ENCODE measurements at regions not wholly inside any gene's neighbourhood (a gene's known extent, or its start where the extent isn't known, plus 50 kb on each side); places are given as distances from the start of the nearest gene placed in this dataset.
"Not testable (repeated sequence)": the region's sequence is repeated elsewhere in the genome, so short reads cannot be mapped to it uniquely, and the experiment has no call there.

DNA sequence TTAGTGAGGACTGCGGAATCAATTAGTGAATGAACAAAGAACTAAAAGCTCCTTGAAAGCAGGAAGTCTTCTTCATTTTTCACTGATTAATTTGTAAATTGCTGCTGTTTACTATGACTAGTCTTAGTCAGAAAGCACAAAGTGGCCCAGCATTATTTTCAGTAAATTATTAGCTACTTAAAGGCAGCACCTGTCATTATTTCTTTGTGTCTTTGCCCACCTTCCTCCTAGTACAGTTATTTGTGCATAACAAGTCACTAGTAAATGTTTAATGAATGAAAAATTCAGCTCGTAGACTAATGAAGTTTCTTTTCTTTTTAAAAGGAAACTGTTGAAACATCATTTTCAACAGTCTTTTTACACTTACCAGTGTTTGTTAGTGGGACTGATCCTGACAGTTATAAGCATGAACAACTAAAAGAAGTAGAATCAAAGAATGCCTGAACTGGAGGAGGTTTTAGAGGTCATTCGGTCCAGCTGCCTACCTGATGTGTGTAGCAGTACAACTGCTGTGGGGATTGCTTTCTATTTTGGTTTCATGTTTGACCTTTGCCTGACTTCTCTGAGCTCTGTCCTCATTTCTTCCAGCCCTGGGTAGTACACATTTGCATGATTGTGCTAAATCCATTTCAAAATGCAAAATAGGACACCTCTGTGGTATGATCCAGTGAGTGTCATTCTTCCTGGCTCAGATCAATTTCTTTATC, 140.0 kb upstream of the PHYHIPL start:
- Mint-ChIP-seq H3K27ac (no peak overlapping the region), H3K36me3 (ENCODE audit: low read depth) (no peaks in the 10 kb centered on the region), H3K27me3 (ENCODE audit: insufficient read depth) (no peaks in the 10 kb centered on the region), H3K4me3 (no peak overlapping the region), H3K4me1 (ENCODE audit: low read depth) (no peaks in the 10 kb centered on the region), H3K9me3 (no peaks in the 10 kb centered on the region)
- no peak for DNase-seq
- TF ChIP-seq, protein P1, sequence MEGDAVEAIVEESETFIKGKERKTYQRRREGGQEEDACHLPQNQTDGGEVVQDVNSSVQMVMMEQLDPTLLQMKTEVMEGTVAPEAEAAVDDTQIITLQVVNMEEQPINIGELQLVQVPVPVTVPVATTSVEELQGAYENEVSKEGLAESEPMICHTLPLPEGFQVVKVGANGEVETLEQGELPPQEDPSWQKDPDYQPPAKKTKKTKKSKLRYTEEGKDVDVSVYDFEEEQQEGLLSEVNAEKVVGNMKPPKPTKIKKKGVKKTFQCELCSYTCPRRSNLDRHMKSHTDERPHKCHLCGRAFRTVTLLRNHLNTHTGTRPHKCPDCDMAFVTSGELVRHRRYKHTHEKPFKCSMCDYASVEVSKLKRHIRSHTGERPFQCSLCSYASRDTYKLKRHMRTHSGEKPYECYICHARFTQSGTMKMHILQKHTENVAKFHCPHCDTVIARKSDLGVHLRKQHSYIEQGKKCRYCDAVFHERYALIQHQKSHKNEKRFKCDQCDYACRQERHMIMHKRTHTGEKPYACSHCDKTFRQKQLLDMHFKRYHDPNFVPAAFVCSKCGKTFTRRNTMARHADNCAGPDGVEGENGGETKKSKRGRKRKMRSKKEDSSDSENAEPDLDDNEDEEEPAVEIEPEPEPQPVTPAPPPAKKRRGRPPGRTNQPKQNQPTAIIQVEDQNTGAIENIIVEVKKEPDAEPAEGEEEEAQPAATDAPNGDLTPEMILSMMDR (IDR thresholded peaks at IDR 0.05): no peak

DNA sequence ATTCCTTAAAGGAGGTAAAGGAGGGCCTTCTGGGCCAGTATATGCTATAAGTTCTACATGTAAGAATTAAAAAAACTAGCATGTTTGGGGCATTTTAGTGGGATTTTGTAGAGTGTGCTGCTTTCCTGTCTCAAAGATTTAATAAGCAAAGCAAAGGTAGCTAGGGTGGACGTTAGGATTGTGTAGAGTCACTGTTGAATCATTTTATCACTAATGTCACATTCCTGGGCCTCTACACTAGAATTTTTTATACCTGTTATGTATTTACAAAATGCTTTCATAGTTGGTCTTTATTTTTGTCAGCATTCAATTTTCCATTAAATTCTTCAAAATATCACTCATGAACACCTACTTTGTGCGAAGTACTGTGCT, 139.4 kb upstream of the PHYHIPL start:
- no peaks in the 10 kb centered on the region for H3K36me3 Mint-ChIP-seq (ENCODE audit: low read depth)
- TF ChIP-seq, protein P1 (IDR thresholded peaks at IDR 0.05): no peak
- H3K9me3 Mint-ChIP-seq: no peaks in the 10 kb centered on the region
- H3K27ac Mint-ChIP-seq: no peak overlapping the region
- no peaks in the 10 kb centered on the region for H3K27me3 Mint-ChIP-seq (ENCODE audit: insufficient read depth)
- no peak for DNase-seq
- H3K4me3 Mint-ChIP-seq: no peak overlapping the region
- no peaks in the 10 kb centered on the region for H3K4me1 Mint-ChIP-seq (ENCODE audit: low read depth)

DNA sequence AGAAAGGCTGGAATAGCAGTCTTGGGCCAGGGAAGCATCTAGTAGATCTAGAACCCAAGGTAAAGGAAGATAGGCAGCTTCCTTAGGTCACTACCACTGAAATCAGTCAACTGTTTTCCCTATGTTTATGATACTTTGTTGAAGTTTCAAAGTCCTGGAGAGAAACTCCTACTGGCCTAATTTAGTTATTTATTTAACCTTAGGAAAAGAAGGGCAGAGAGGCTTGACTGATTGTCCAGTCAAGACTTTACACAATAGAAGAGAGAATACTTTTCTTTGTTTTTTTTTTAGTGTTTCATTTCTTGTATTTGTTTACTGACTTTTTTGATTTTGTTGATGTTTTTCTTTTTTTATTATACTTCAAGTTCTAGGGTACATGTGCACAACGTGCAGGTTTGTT, 138.9 kb upstream of the PHYHIPL start:
- H3K27ac Mint-ChIP-seq: no peak overlapping the region
- no peaks in the 10 kb centered on the region for H3K9me3 Mint-ChIP-seq
- H3K4me1 Mint-ChIP-seq (ENCODE audit: low read depth): no peaks in the 10 kb centered on the region

DNA sequence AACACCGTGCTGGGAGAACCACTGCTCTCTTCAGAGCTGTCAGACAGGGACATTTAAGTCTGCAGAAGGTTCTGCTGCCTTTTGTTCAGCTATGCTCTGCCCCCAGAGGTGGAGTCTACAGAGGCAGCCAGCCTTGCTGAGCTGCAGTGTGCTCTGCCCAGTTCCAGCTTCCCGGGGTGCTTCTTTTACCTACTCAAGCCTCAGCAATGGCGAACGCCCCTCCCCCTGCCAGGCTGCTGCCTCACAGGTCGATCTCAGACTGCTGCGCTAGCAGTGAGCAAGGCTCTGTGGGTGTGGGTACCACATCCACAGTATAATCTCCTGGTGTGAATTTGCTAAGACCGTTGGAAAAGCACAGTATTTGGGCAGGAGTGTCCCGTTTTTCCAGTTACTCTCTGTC, 133.1 kb upstream of the PHYHIPL start:
- H3K27ac Mint-ChIP-seq; DNase-seq; H3K9me3 Mint-ChIP-seq; H3K36me3 Mint-ChIP-seq (ENCODE audit: low read depth); H3K27me3 Mint-ChIP-seq (ENCODE audit: insufficient read depth); H3K4me1 Mint-ChIP-seq (ENCODE audit: low read depth); H3K4me3 Mint-ChIP-seq: not testable (repeated sequence)

More for the DNA sequence above, 138.9 kb upstream of the PHYHIPL start:
- H3K27me3 Mint-ChIP-seq (ENCODE audit: insufficient read depth): no peaks in the 10 kb centered on the region
- H3K36me3 Mint-ChIP-seq (ENCODE audit: low read depth): no peaks in the 10 kb centered on the region
- TF ChIP-seq, protein P1 (IDR thresholded peaks at IDR 0.05): no peak
- DNase-seq: no peak
- no peak overlapping the region for H3K4me3 Mint-ChIP-seq

DNA sequence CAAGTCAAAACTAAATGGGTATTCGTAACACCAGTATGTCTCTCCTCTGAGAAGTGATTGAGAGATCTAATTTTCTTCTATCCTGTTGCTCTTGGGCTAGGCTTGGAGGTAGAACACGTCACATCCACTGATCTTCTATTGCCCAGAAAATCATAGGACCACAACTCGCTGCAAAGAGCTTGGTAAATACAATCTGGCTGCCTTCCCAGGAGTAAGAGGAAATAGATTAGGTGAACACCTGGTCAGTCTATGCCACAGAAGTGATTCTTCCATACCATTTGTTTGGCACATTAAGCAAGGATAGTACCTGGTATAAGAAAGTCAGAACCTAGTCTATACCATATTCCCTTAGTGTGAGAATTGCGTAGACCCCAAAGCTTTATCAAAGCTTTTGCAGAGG, 129.3 kb upstream of the PHYHIPL start:
- TF ChIP-seq, protein P1 (IDR thresholded peaks at IDR 0.05): no peak
- H3K4me1 Mint-ChIP-seq (ENCODE audit: low read depth): no peaks in the 10 kb centered on the region
- H3K27me3 Mint-ChIP-seq (ENCODE audit: insufficient read depth): peaks cover 5% of the 10 kb centered on the region
- no peaks in the 10 kb centered on the region for H3K36me3 Mint-ChIP-seq (ENCODE audit: low read depth)
- H3K9me3 Mint-ChIP-seq: no peaks in the 10 kb centered on the region
- no peak for DNase-seq
- no peak overlapping the region for H3K4me3 Mint-ChIP-seq
- no peak overlapping the region for H3K27ac Mint-ChIP-seq

DNA sequence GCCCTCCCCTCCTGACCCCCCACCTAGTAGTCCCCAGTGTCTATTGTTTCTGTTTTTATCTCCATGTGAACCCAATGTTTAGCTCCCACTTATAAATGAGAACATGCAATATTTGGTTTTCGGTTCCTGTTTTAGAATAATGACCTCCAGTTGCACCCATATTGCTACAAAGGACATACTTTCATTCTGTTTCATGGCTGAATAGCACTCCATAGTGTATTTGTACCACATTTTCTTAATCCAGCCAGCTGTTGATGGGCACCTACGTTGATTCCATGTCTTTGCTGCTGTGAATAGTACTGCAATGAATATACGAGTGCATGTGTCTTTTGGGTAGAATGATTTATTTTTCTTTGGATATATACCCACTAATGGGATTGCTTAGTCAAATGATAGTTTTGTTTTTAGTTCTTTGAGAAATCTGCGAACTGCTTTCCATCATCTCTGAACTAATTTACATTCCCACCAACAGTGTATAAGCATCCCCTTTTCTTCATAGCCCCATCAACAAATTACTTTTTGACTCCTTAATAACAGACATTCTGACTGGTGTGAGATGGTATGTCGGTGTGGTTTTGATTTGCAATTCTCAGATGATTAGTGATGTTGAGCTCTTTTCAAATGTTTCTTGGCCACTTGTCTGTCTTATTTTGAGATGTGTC, 128.4 kb upstream of the PHYHIPL start:
- TF ChIP-seq, protein P1 (IDR thresholded peaks at IDR 0.05): no peak
- no peak overlapping the region for H3K27ac Mint-ChIP-seq
- no peaks in the 10 kb centered on the region for H3K9me3 Mint-ChIP-seq
- peaks cover 5% of the 10 kb centered on the region for H3K27me3 Mint-ChIP-seq (ENCODE audit: insufficient read depth)
- H3K36me3 Mint-ChIP-seq (ENCODE audit: low read depth): no peaks in the 10 kb centered on the region
- H3K4me3 Mint-ChIP-seq: no peak overlapping the region
- H3K4me1 Mint-ChIP-seq (ENCODE audit: low read depth): no peaks in the 10 kb centered on the region
- no peak for DNase-seq

DNA sequence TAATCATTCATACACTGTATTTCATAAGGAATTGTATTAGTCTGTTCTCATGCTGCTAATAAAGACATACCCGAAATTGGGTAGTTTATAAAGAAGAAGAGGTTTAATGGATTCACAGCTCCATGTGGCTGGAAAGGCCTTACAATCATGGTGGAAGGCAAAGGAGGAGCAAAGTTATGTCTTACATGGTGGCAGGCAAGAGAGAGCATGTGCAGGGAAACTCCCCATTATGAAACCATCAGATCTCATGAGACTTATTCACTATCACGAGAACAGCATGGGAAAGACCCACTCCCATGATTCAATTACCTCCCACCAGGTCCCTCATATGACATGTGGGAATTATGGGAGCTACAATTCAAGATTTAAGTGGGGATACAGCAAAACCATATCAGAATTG, 122.9 kb upstream of the PHYHIPL start:
- H3K36me3 Mint-ChIP-seq (ENCODE audit: low read depth); DNase-seq; H3K27me3 Mint-ChIP-seq (ENCODE audit: insufficient read depth); H3K27ac Mint-ChIP-seq; H3K4me3 Mint-ChIP-seq; H3K9me3 Mint-ChIP-seq; H3K4me1 Mint-ChIP-seq (ENCODE audit: low read depth): not testable (repeated sequence)

All from HFFc6 (cell line).